Stimulated activated CD4-positive, alpha-beta T cell treated with anti-CD3 and anti-CD28 coated beads, Interleukin-2, amount 100 ng/mL, for 48 hours (primary cell): ENCODE measurements at regions not wholly inside any gene's neighbourhood (a gene's known extent, or its start where the extent isn't known, plus 50 kb on each side); places are given as distances from the start of the nearest gene placed in this dataset.
"Not testable (repeated sequence)": the region's sequence is repeated elsewhere in the genome, so short reads cannot be mapped to it uniquely, and the experiment has no call there.

Experiments
- DNase-seq, 2 donors: peaks; one replicate each; pipeline ENCODE4 v3.0.0-alpha.2; 2020

GRCh38 chr15:96849271-96849900 is 518.9 kb downstream of the NR2F2 start:
- no peak for DNase-seq

DNA sequence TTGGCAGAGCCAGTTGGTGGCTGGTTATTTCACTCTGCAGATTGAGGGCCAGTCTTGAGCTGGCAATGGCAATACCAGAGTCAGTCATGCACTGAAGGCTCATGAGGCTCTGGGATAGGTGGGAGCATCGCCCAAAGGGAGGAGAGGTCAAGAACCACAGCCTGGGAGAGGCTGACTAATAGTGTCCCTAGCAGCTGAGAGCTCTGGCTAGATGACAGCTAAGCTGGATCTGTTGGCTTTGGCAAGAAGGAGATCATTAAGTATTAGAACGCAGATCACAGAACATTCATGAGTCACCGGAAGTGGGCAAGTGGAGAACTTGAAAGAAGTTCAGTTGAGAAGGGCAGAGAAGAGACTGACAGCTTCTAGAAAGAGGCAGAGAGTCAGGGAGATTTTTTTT is 521.1 kb downstream of the NR2F2 start:
- DNase-seq: no peak

GRCh38 chr15:96858694-96859093 is 528.2 kb downstream of the NR2F2 start:
- DNase-seq: no peak

- DNase-seq: no peak
Measured at GRCh38 chr15:96860741-96861140, 530.2 kb downstream of the NR2F2 start.

- DNase-seq: no peak
Measured at GRCh38 chr15:96867992-96868391, 537.5 kb downstream of the NR2F2 start.

DNA sequence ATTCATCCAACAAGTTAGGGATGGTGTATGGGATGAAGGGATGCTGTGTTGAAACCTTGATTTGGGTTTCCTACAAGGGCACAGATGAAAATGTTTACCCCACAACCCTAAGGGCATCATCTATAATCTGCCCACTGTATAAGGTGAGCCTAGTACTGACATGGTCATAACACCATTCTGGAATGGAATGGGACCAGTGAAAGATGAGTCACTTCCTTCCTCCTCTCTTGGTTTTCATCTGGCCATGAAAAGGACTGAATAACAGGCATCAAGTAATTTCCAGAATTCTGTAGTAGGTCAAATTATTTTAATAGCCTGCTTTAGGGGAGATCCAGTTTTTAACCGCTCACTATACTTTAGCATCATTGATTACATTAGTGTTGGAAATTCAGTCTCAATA is 538.6 kb downstream of the NR2F2 start:
- DNase-seq: no peak

- DNase-seq: no peak
Measured at GRCh38 chr15:96869790-96870189, 539.3 kb downstream of the NR2F2 start.

- DNase-seq: no peak
Measured at GRCh38 chr15:96870580-96870979, 540.1 kb downstream of the NR2F2 start.

DNA sequence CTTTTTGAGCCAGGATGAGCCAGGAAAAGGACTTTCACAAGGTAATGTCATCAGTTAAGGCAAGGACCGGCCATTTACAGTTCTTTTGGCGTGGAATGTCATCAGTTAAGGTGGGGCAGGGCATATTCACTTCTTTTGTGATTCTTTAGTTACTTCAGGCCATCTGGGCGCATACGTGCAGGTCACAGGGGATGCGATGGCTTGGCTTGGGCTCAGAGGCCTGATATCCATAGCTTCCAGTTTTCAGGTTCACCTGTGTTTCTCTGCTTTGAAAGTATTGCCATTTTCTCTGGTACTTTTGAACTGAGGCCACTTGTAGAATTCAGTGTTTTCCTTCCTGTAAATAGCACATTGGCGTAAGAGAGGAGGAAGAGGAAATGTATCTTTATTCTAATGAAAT is 546.9 kb downstream of the NR2F2 start:
- not testable (repeated sequence) for DNase-seq

DNA sequence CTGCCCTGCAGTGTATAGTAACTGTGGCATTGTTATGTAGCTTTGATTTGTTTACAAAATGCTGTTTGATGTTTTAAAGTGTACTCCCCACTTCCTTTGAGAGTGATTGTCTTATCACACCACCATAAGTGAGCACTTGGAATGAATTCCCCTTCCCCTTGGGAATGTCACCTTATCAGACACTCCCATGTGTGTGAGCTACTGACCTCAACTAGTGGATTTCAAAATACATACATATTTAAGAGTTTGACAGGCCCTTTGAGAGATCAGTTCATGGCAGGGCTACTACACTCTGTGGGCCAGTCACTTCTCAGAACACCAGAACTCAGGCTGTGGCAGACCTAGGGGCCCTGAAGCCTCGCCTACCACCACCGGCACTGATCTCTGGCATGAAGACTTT is 547.6 kb downstream of the NR2F2 start:
- no peak for DNase-seq

DNA sequence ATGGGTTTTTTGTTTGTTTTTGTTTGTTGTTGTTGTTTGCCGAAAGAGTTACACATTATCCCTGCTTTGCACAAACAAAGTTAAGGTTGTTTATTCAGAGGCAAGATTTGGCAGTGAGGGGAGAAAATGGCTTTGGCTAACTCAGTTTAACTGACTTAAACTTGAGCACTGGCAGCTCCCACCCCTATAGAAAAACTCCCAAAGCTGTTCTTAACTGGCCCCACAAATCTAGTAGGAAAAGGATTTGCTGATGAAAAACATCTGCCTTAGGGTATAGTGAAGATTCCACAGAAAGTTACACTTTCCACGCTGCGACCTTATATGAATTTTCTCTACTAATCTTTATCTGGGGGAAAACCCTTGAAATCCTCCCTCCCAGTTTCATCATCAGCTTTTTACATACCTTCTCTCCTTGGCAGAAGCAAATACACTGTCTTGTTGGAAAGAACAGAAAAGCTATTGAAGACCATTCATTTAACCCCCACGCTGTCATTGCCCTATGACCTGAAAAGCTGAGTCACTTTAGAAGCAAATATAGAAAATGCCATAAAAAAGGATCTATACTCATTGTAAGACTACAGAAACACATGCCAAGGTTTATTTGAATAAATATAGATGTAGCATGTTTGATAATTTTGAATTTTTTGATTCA is 551.7 kb downstream of the NR2F2 start:
- DNase-seq: no peak

GRCh38 chr15:96887730-96888129 is 557.2 kb downstream of the NR2F2 start:
- no peak for DNase-seq

GRCh38 chr15:96888764-96889163 is 558.3 kb downstream of the NR2F2 start:
- no peak for DNase-seq

DNA sequence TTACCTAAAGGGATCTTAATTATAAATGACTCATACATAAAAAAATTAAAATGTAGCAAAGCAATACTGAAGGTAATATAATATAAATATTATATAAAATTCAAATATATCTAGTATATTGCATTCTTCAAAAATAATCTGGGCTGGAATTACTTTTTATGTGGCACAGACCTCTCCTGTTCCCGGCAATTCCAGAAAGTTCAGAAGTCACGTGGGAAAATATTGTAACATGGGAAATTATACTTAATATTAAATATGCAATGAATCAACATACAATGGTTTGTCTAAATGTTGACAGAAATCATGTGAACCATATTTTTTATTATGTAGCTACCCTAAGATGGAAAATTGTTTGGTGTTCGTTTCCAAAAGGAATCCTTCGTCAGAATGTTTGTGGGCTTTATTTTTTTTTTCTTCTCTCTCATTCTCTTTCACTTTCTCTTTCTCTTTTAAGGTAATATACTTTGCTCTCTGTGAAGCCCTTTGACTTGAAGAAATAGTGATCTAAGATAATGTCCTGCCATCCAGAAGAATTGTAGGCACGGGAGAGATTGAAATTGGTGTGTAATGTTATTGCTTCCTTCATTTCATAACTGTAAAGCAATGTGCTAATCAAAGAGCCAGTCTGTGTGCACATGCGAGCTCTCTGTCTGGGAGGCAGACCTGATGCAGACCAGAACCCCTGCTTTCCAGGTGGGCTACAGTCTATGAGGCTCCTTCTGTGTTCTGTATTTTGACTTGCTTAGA is 559.4 kb downstream of the NR2F2 start:
- no peak for DNase-seq

DNA sequence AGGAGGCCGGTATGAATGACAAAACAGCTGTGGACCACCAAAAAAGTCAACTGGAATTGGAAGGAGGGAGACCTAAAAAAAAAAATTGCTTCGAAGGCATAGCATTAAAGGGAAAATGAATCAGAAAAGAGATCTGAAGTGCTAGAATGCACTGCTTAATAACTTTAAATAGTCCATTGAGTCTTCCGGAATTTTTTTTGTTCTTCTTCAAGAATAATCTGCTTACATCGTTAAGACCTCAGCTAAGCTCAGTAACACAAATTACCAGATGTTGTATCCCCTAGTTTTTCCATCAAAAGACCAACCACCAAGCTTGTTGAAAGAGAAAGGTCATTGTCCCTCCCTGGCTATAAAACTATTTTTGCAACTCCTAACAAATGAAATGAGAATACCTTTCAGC is 560.5 kb downstream of the NR2F2 start:
- no peak for DNase-seq

DNA sequence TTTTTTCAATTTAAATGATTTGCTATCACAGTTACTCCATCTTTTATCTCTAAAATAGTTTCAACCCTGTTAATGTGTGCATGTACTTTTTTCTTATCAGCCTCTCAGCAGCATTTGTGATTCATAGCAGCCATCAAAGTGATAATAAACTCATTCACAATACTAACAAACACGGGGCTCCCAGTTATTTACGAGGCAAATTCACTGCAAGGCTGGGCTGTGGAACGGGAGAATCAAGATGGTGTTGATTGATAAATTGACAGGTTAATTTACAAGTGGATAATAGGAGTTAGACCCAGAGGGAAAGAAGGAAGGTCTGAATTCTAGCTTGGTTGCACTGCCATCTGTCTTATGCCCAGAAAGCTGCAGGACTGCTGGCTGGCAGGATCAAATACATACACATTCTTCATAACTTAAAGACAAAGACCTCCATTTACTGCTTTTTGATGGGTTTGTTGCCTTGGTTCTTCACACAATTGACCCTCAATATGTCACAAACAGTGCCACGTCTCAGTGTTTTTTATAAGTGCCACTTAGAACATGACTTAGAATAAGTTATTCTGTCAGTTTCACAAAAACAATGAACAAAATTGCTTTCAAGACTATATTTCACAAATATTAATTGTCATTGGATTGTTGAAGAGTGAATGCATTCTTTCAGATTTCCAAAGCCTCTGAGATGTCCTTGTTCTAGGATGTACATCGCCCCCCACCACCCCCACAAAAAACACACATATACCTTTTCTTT is 562.8 kb downstream of the NR2F2 start:
- DNase-seq: no peak

GRCh38 chr15:96894659-96895058 is 564.2 kb downstream of the NR2F2 start:
- no peak for DNase-seq

DNA sequence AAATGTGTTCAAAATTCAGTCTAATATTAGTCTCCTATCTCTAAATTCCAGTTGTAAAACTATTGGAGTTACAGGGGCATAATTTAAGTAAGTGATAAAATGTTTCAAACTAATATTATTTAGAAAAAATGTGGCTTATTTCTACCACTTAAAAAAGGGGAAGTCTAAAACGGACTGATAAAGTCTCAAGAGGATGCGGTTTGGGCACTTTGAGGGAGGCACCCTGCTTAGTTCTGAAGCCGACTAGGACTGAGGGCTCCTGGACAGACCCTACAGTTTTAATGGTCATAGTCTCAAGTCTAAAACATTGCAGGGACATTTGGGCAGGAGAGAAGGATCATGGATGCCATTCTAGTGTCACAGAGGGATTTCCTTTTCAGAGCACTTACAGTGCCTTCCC is 566.3 kb downstream of the NR2F2 start:
- DNase-seq: no peak

DNA sequence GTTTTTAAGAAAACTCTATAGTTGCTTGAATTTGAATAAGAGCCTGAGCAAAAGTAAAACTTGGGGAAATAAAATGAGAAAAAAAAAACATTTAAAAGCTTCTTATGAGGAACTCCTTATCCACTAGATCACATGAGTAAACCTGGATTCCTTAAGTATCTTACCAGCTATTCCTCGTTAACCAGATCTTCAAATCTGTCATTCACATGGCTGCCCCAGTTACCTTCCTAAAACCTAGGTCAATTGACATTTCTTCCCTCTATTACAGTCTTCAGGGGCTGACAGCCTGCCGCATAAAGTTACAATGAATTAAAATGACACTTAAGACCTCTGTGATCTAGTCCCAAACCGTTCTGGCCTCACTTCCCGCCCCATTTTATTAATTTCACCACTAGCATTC is 583.6 kb downstream of the NR2F2 start:
- no peak for DNase-seq

DNA sequence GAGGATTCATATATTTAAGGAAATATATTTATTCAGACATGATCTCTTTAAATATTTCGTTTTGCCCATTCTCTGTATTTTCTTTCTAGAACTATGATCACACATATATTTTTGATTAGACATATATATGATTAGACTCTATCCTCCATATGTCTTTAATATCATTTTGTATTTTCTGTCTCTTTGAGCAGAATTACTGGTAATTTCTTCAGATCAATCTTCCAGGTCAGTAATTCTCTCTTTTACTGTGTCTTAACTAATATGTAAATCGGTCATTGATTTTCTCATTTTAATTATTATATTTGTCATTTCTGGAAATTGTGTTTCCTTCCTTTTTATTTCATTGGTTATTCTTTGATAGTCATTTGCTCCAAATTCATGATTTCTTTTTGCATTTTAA is 586.2 kb downstream of the NR2F2 start:
- DNase-seq: no peak

- no peak for DNase-seq
Measured at GRCh38 chr15:96924570-96924969, 594.1 kb downstream of the NR2F2 start.

DNA sequence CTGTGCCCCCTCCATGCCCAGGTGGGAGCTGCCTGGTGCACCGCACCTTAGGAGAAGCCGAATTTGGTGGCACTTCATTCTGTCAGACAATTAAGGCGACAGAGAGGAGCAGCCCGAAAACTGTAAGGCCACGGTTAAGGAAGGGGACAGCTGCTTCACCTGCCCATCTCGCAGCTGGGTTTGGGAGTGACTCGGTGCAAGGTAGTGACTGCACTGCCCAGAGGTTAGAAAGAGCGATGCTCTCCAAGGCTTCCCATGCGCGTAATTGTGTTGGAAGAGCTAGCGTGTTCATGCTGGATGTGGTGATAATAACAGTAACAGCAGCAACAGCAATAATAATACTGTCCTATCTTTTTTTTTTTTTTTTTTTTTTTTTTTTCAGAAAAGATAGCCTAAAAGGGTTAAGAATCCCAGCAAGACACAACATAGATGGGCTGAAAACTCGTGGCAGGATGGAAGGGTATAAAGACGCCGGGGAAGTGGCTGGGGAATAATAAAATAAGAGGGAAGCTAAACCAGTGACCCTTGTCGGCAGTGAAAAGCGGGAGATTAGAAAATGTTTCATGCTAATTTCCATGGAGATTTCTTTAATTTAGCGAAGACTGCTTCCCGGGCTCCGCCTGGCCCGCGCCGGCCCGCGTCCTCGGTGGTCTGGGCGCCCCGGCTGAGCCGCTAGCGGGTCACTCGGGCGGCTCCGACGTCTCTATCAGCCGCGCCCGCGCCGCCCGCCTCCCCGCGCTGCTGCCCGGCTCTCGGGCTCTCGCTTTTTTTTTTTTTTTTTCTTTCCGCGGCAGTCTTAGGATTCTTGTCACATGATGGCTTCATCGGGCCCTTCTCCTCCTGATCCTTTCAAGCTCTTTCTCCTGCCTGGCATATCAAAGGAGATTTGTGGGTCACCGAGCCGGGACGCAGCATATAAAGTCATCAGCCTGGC is 617.1 kb downstream of the NR2F2 start:
- no peak for DNase-seq
